Stimulated activated CD4-positive, alpha-beta T cell treated with anti-CD3 and anti-CD28 coated beads, Interleukin-12 subunit alpha, Interleukin-12 subunit beta, amount 100 ng/mL, for 48 hours (primary cell): ENCODE measurements at regions not wholly inside any gene's neighbourhood (a gene's known extent, or its start where the extent isn't known, plus 50 kb on each side); places are given as distances from the start of the nearest gene placed in this dataset.

Experiments
- DNase-seq, 3 donors: peaks; one replicate each; pipeline ENCODE4 v3.0.0-alpha.2; 2020; ENCODE audit warnings: low read depth in 2 of 3, low spot score in 1 of 3

DNA sequence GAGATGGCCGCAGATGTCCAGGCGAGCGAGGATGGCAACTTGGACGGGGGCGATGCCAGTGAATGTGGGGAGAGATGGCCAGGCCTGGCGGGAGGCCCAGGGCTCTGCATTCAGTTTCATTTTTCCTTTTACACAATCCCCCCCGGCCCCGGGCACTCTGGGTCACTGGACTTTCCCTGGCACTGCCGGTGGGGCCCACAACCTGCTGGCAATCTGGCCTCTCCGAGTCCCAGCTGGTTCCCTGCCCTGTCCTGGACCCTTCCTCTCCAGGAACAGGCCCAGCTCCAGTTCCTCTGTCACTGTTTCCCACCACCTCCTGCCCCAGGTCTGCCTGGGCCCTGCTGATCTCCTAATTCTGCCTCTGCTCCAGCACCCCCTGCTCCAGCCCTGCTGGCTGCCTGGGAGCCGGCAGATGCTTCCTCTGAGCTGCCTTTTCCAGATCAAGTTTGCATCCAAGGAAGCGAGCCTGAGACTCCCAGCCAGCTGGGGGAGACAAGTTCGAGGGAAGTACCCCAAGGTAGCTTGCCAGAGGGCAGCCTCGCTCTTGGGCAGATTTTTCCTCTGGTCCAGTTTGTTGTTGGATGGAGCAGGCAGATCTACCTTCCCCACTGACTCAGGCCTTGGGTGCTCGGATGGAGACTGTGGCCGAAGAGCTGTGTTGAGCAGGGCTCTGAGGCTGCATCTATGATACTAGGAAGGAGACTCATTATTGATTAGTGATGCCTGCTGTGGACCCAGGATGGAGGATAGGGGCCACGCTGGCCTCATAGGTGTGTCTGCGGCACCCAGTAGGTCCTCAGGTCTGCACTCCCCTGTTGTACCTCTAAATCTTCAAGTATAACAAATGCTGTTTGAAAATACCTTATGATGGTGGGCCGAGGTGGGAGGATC lies 83.2 kb downstream of the CEBPB start:
- DNase-seq: no peak

DNA sequence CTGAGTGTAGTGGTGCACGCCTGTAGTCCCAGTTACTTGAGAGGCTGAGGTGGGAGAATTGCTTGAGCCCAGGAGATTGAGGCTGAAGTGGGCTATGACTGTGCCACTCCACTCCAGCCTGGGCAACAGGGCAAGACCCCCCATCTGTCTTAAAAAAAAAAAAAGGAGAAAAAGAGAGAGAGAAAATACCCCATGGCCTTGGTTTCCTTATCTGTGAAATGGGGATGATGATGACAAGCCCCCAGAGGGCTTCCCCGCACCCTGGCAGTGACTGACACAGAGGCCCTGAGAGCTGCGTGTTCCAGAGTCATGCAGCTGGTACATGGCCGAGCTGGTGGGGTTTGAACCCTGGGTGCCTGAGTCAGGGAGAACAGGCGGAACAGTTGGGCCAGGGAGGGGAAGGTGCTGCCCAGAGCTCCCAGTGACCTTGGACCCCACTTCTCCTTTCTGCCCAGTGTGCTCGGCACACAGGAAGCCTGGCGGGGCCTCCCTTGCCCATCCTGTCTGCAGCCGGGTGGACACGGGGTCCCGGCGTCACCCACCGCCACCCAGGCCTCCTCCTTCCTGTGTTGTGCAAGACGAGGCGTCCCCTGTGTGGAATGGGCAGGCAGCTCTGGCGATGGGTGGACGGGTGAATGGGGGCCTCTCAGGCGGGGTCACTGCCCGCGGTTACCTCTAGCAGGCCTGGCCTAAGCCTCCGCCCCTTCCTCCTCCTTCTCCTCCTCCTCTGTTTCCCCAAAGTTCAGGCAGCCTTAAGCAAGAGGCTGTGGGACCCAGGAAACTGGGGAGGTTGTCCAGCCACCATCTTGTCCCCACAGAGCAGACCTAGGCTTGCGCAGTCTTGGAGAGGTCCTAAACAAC lies 84.2 kb downstream of the CEBPB start:
- no peak for DNase-seq

DNA sequence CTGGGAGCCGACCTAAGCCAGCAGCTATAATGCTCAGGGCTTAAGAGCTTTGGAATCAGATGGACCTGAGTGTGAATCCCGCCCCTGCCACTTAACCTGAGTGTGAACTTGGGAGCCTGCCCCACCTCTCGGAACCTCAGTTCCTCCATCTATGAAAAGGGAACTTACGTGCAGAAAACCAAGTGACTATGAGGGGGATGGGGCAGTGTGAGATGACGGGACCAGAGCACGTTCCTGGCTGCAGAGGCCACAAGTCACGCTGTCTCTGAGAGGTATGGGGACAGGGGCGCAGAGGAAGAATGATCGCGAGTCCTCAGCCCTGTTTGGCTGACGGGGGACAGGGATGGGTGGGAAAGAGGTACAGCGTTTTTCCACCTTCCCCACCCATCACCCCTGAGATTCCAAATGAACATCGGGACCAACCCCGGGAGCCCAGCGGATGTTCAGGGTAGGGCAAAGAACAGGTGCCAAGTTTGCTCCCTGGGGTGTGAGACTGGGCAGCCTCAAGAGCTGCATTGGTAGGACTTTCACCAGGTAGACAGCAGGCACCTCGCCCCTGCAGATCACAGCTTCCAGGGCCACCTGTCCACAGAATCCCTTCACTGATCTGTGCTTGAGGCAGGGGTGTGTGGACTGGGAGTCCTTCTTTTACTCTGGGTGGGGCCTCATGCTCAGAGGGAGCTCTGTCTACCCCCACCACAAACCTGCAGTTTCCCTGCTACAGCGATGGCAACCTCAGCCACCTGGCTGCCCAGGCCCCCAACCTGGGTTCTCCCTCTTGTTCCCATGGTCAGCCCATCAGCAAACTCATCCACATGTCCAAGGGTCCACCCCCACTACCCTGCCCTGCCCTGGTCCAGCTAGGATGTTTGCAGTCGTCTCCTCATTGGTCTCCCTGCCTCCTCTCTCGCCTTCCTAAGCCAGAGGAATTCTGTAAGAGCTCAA lies 85.8 kb downstream of the CEBPB start:
- DNase-seq: no peak

GRCh38 chr20:50277064-50277415 lies 86.4 kb downstream of the CEBPB start:
- DNase-seq: no peak

GRCh38 chr20:50277460-50278376 lies 87.1 kb downstream of the CEBPB start:
- DNase-seq: no peak

DNA sequence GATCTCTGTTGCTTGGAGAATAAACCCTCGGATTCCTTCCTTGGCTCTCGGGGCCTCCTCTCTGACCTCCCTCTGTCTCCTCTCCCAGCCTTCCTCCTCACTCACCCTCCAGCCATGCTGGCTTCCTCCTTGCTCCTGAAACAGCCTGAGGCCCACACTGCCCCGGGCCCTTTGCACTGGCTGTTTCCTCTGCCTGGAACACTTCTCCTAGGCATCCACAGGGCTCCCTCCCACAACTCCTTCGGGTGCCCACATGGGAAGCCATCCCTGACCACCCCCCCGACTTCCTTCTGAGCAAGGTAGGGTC lies 87.7 kb downstream of the CEBPB start:
- no peak for DNase-seq

DNA sequence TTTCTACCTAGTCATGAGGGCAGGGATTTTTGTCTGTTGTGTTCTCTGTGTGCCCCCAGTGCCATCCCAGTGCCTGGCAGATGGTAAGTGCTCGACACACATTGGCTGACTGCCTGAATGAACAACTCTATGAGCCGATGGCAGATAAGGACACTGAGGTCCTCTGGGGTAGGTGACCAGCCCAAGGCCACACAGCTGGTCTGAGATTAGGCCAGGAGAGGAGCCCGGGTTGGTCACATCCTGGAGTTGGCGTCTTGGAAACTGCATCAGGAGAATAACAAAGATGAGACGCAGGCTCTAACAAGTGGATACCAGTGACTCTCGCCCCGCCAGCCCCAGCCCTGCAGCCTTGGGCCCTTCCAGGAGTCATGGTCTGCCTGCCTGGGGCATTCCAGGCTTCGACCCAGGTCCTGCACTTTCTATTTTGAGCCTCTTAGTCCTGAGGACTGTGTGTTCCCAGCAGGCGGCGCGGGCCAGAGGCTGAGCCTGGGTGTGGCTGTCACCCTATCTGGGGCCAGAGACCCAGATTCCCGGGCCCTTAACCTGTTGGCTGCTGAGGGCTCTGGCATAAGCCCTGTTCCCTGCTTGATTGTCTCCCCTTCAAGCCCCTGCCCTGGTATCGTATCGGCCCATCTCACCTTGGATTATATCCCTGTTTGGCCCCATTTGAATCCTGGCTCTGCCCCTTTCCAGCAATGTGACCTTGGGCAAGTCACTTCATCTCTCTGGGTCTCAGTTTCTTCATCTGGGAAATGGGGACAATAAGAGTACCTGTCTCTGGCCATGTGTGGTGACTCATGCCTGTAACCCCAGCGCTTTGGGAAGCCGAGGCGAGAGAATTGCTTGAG lies 88.3 kb downstream of the CEBPB start:
- DNase-seq: no peak

DNA sequence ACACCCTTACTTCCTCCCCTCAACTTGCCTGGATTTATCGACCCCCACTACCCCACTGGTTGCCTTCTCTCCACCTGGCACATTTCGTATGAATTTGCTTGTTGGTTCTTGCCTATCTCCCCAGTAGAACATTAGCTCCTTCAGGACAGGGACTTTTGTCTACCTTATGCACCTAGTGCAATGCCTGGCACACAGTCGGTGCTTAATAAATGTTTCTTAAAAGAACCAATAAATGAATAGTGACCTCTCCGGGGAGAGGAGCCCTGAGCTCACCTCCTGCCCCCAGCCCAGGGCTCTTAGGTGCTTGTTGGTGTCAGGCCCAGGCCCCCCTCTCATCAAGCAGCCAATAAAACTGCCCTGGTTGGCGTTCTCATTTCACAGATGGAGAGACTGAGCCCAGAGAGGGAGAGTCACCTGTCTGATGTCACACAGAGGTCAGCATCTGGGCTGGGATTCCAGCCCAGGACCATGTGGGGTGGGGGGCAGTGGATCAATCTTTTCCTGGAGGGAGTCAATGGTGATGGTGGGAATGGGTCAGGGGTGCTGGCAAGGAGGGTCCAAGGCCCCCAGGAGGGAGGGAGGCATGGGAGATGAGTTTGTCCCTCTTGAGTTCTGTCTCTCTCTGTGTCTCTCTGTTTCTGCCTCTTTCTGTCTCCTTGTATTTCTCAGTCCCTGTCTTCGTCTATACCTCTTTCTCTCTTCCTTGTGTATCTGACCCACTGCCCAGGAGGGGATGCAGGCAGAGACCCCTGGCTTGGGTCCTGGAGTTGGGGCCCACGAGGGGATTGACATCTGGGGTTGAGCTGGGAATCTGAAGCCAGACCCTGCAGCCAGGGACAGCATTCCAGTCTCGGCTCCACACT lies 89.6 kb downstream of the CEBPB start:
- no peak for DNase-seq

GRCh38 chr20:50280851-50281655 lies 90.4 kb downstream of the CEBPB start:
- no peak for DNase-seq

- peak in 1 of 3 donors; percentile 8 for DNase-seq
Measured at GRCh38 chr20:50281831-50282591, 91.4 kb downstream of the CEBPB start.

GRCh38 chr20:50282592-50283241 lies 92.1 kb downstream of the CEBPB start:
- DNase-seq: no peak

DNA sequence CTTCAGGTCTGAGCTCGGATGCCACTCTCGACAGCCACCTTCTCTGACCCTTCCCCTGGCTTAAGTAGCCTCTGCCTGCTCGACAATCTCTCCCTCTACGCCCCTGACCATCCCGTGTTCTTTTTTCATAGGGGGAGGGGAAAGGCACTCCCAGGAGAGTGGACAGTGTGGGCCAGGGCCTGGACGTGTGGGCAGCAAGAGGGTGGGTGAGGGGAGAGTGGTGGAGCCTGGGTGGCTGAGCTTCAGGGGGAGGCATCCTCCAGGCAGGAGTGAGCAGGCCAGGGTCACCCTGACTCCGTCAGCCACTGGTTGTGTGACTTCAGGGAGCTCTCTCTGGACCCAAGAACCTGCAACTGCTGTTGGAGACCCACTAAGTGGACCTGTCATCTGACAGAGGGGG lies 92.7 kb downstream of the CEBPB start:
- DNase-seq: no peak

DNA sequence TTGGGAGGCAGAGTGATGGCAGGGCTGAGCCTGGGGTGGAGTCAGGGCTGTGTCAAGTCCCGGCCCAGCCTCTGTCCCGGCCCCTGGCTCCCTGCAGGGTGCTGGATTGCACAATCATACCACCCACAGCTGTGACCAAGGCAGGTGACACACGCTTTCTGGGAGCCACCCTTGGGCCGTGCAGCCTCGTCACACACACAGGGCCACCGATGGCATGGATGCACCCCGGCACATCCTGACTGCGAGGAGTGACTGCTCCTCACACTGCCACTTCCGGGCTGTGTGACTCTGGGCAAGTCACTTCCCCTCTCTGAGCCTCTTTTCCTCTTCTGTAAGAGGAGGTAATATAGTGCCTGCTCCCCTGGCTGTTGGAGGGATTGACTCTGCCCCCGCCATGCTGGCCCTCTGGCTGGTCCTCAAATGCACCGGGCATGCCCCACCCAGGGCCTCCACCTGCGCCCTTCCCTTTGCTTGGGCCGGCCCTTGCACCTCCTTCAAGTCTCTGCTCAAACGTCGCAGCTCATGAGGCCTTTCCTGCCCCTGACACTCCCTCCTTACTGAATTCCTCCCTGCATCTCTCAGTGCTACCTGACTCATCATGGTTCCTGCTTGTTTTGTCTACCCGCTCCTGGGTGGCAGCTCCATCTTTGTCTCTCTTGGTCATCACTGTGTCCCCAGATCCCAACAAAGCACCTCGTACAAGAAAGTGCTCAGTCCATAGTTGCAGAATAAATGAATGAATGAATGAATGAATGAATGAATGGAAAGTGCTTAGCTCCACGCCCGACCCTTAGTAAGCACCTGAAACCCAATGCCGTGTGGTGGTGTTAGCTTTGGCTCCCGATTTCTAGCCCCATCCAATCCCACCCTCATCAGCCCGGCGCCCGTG lies 93.5 kb downstream of the CEBPB start:
- DNase-seq: peak; percentile 23 to 34 (median 26)

DNA sequence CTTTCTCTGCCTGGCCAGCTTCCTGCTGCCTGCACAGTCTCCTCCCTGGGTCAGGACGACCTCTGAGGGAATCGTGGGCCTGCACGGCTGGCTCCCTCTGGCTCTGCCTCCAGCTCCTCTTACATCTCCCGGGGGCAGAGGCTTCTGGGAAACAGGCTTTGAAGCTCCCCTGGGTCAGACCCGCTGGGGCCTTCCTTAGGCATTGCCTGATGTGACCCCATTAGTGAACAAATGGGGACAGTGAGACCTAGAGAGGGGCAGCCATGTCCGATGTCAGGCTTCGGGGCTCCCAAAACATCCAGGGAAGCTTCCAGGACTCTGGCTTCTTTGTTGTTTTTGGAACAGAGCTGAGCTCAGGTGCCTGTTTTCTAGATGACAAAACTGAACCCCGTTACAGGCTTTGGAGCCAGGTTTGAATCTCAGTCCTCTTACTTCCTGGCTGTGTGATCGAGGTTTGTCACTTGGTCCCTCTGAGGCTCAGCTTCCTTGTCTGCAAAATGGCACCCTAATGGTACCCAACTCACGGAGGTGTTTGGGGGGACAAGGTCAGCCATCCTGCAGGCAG lies 94.3 kb downstream of the CEBPB start:
- no peak for DNase-seq
